Testis (tissue), 2 donors: ENCODE measurements at regions not wholly inside any gene's neighbourhood (a gene's known extent, or its start where the extent isn't known, plus 50 kb on each side); places are given as distances from the start of the nearest gene placed in this dataset.

Source experiments
- POLR2A ChIP-seq: fragments of 450-650 bp; IDR thresholded peaks from one replicate; pipeline ENCODE4 v1.6.1; 2017; ENCODE audit warnings: antibody characterized with exemption, mild to moderate bottlenecking, moderate library complexity
- TF ChIP-seq, protein P1 (sequence below), 3 experiments: fragments of 450-650 bp in 2 of 3; fragments of 200-600 bp in 1 of 3; sonication (generic) in 1 of 3; IDR thresholded peaks; one replicate each; pipeline ENCODE4 v1.5.1; 2016 to 2019; ENCODE audit warnings: antibody characterized with exemption in 3 of 3, mild to moderate bottlenecking in 2 of 3, moderate library complexity in 1 of 3

DNA sequence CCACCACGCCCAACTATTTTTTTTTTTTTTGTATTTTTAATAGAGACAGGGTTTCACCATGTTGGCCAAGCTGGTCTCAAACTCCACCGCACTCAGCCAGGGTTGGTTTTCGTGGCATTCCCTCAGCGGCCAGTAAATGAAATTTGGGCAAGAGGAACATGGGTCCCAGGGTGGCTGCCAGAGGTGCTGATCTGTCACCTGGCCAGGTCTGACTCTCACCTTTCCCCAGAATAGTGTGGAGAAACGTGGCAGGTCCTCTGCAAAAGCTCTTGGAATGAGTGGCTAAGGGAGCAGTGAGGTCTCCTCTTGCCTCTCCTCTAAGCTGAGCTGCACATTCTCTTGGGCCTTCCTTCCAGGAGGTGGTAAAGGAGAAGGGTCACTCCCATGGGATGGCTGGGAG lies 170.1 kb downstream of the IRX2 start:
- TF ChIP-seq, protein P1, sequence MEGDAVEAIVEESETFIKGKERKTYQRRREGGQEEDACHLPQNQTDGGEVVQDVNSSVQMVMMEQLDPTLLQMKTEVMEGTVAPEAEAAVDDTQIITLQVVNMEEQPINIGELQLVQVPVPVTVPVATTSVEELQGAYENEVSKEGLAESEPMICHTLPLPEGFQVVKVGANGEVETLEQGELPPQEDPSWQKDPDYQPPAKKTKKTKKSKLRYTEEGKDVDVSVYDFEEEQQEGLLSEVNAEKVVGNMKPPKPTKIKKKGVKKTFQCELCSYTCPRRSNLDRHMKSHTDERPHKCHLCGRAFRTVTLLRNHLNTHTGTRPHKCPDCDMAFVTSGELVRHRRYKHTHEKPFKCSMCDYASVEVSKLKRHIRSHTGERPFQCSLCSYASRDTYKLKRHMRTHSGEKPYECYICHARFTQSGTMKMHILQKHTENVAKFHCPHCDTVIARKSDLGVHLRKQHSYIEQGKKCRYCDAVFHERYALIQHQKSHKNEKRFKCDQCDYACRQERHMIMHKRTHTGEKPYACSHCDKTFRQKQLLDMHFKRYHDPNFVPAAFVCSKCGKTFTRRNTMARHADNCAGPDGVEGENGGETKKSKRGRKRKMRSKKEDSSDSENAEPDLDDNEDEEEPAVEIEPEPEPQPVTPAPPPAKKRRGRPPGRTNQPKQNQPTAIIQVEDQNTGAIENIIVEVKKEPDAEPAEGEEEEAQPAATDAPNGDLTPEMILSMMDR (IDR thresholded peaks at IDR 0.05), result no peak
- TF ChIP-seq POLR2A, result no peak
